Panc1 (cell line): ENCODE measurements at regions not wholly inside any gene's neighbourhood (a gene's known extent, or its start where the extent isn't known, plus 50 kb on each side); places are given as distances from the start of the nearest gene placed in this dataset.

Source experiments
- ATAC-seq: fragments of 200-7000 bp; cut with Tn5 transposase; 2 replicates; pipeline ENCODE4 v1.9.1; 2020; ENCODE audit warnings: mild to moderate bottlenecking, moderate library complexity
- BruUV-seq: library from RNA; stranded (reverse); fragments of 400-500 nt; replicated peaks from 2 replicates; lab custom pipeline; 2021; lab: Mats Ljungman, UMichigan
- CTCF ChIA-PET: fragments of 300-600 bp; sonication (Branson Sonifier 250); formaldehyde crosslinking; loops from one replicate; lab custom pipeline; 2022; ENCODE audit warnings: antibody characterized with exemption; lab: Charles Lee
- POLR2A ChIA-PET: fragments of 300-600 bp; sonication (Branson Sonifier 250); formaldehyde crosslinking; loops from one replicate; lab custom pipeline; 2022; ENCODE audit warnings: antibody characterized with exemption; lab: Charles Lee
- DNase-seq: peaks from one replicate; pipeline ENCODE4 v3.0.0-alpha.2; 2010; ENCODE audit warnings: low read depth, low spot score
- H3K27ac ChIP-seq: 2 replicates; pipeline ENCODE4 v1.5.1; 2011; ENCODE audit warnings: mild to moderate bottlenecking, low read length, inconsistent platforms
- H3K27me3 ChIP-seq: fragments of 200-500 bp; sonication (Bioruptor generic); 2 replicates; pipeline ENCODE4 v1.6.0; 2014; ENCODE audit warnings: low read length, inconsistent platforms; ENCODE audit not compliant: control insufficient read depth, insufficient read depth
- H3K36me3 ChIP-seq: fragments of 200-500 bp; sonication (Bioruptor generic); 2 replicates; pipeline ENCODE4 v1.5.1; 2014; ENCODE audit warnings: inconsistent platforms, mild to moderate bottlenecking, low read length, moderate library complexity; ENCODE audit not compliant: control insufficient read depth, insufficient read depth
- H3K4me1 ChIP-seq: 2 replicates; pipeline ENCODE4 v1.5.1; 2011; ENCODE audit warnings: inconsistent platforms, mild to moderate bottlenecking, low read length, moderate library complexity; ENCODE audit not compliant: control insufficient read depth, insufficient read depth
- H3K4me3 ChIP-seq, 2 experiments: 2 replicates each; pipeline ENCODE4 v1.5.1; 2011 to 2012; ENCODE audit warnings: low read depth in 2 of 2, low read length in 2 of 2, mild to moderate bottlenecking in 2 of 2, inconsistent platforms in 1 of 2, moderate library complexity in 1 of 2
- H3K9me3 ChIP-seq: fragments of 200-500 bp; sonication (Bioruptor generic); 2 replicates; pipeline ENCODE4 v1.5.1; 2014; ENCODE audit warnings: low read depth, mild to moderate bottlenecking, inconsistent platforms, low read length, moderate library complexity; ENCODE audit not compliant: control insufficient read depth, insufficient read depth
- in situ Hi-C: cut with HindIII; loops from 2 replicates; pipeline ENCODE4 v1.10.0; 2016; ENCODE audit warnings: low sequenced_read_pairs, low pct_unique_long_range_greater_than_20kb
- intact Hi-C: fragments of 100-400 bp; cut with micrococcal nuclease; formaldehyde crosslinking; loops from one replicate; pipeline ENCODE4 v1.10.0; 2022; ENCODE audit not compliant: unreplicated experiment
- TF ChIP-seq, protein P1 (sequence below): fragments of 450-650 bp; IDR thresholded peaks from 2 replicates; pipeline ENCODE4 v1.5.1; 2017; ENCODE audit warnings: mild to moderate bottlenecking
- TF ChIP-seq, protein P2 (sequence below), 2 experiments: IDR thresholded peaks; 2 replicates each; pipeline ENCODE4 v1.6.1; 2011 to 2012; ENCODE audit warnings: low read depth in 2 of 2, control low read depth in 1 of 2, low read length in 1 of 2, mild to moderate bottlenecking in 1 of 2, moderate library complexity in 1 of 2; ENCODE audit not compliant: insufficient read depth in 1 of 2

DNA sequence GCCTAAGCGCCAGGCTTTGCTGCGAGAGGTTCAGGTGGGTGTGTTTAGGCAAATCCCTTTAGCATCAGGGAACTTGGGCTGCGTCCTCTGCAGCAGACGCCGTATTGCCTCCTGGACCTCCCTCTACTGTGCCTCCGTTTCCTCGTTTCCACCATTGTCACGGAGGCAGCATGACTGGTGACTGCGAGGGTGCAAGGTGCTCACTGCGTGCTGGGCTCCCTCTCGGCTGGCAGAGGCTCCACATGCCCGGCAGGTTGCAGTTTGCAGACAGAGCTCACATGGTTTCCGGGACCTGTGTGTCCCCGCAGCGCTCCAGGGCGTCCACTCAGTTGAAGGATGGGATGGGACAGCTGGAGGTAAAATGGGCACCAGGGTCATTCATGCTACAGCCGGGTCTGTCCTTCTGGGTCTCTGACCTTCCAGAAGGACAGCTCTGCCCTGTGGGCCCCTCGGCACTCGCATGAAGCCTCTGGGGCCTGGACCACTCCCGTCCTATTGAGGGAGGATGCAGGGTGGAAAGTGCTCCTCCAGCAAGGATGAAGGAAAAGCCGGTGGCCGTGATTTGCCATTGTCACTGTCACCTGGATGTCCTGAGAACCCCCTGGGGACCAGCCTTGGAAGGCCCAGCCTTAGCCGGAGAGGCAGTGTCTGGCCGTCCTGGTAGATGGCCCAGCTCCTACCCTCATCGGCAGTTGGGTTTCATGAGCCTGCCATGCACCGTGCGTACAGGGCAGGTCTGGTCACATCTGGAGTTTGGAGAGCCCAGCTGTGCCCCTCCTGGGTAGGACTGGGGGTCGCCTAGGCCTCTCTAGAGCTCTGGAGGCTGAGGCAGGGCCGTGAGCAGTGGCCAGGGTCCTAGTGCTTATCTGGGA, 146.5 kb downstream of the KIF26A start:
- BruUV-seq: no TSS peak
- Histone ChIP-seq H3K9me3 (no peaks in the 10 kb centered on the region), H3K4me1 (no peaks in the 10 kb centered on the region), H3K36me3 (no peaks in the 10 kb centered on the region), H3K27ac (no peak overlapping the region), H3K27me3 (no peaks in the 10 kb centered on the region), H3K4me3 (no peak overlapping the region)
- ChIA-PET POLR2A (no interaction called here), CTCF (interaction anchor here (0.5 kb wide), 1 partner anchor 498 kb away, joined by 3 read pairs; no protein-coding TSS in a partner anchor)
- in situ Hi-C loops: no loop called here
- ATAC-seq (no peak), DNase-seq (no peak)
- TF ChIP-seq, protein P1, sequence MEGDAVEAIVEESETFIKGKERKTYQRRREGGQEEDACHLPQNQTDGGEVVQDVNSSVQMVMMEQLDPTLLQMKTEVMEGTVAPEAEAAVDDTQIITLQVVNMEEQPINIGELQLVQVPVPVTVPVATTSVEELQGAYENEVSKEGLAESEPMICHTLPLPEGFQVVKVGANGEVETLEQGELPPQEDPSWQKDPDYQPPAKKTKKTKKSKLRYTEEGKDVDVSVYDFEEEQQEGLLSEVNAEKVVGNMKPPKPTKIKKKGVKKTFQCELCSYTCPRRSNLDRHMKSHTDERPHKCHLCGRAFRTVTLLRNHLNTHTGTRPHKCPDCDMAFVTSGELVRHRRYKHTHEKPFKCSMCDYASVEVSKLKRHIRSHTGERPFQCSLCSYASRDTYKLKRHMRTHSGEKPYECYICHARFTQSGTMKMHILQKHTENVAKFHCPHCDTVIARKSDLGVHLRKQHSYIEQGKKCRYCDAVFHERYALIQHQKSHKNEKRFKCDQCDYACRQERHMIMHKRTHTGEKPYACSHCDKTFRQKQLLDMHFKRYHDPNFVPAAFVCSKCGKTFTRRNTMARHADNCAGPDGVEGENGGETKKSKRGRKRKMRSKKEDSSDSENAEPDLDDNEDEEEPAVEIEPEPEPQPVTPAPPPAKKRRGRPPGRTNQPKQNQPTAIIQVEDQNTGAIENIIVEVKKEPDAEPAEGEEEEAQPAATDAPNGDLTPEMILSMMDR: no peak
- TF ChIP-seq, protein P2, sequence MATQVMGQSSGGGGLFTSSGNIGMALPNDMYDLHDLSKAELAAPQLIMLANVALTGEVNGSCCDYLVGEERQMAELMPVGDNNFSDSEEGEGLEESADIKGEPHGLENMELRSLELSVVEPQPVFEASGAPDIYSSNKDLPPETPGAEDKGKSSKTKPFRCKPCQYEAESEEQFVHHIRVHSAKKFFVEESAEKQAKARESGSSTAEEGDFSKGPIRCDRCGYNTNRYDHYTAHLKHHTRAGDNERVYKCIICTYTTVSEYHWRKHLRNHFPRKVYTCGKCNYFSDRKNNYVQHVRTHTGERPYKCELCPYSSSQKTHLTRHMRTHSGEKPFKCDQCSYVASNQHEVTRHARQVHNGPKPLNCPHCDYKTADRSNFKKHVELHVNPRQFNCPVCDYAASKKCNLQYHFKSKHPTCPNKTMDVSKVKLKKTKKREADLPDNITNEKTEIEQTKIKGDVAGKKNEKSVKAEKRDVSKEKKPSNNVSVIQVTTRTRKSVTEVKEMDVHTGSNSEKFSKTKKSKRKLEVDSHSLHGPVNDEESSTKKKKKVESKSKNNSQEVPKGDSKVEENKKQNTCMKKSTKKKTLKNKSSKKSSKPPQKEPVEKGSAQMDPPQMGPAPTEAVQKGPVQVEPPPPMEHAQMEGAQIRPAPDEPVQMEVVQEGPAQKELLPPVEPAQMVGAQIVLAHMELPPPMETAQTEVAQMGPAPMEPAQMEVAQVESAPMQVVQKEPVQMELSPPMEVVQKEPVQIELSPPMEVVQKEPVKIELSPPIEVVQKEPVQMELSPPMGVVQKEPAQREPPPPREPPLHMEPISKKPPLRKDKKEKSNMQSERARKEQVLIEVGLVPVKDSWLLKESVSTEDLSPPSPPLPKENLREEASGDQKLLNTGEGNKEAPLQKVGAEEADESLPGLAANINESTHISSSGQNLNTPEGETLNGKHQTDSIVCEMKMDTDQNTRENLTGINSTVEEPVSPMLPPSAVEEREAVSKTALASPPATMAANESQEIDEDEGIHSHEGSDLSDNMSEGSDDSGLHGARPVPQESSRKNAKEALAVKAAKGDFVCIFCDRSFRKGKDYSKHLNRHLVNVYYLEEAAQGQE (IDR thresholded peaks at IDR 0.05; ENCODE audit: insufficient read depth in 1 of 2, low read depth in 2 of 2, low read length in 1 of 2): no peak
- intact Hi-C loops: no loop called here

DNA sequence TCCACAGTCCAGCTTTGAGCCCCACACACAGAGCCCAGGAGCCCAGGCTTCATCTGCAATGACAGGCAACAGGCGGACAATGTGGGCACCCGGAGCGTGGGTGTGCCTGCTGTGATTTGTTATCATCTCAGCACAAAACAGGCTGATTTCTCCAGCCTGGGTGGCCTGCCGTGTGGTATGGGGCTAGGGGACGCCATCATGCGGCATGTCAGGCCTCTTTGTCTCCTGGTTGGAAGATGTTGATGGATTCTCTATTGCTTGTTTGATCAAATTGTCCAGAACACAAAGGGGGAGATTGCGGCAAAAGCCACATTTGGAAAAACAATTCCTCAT, 147.1 kb downstream of the KIF26A start:
- no peak overlapping the region for H3K27ac ChIP-seq
- ChIA-PET POLR2A (no interaction called here), CTCF (no interaction called here)
- intact Hi-C loops (no loop called here), in situ Hi-C loops (no loop called here)
- no peaks in the 10 kb centered on the region for H3K9me3 ChIP-seq
- no peaks in the 10 kb centered on the region for H3K36me3 ChIP-seq
- no peaks in the 10 kb centered on the region for H3K27me3 ChIP-seq
- no peak overlapping the region for H3K4me3 ChIP-seq
- DNase-seq (no peak), ATAC-seq (no peak)
- TF ChIP-seq, protein P2 (IDR thresholded peaks at IDR 0.05; ENCODE audit: insufficient read depth in 1 of 2, low read depth in 2 of 2, low read length in 1 of 2): no peak
- BruUV-seq: no TSS peak
- no peaks in the 10 kb centered on the region for H3K4me1 ChIP-seq
